OCI-LY7 (cell line): ENCODE measurements at regions not wholly inside any gene's neighbourhood (a gene's known extent, or its start where the extent isn't known, plus 50 kb on each side); places are given as distances from the start of the nearest gene placed in this dataset.

Experiments
- CTCF ChIP-seq: fragments of 200-600 bp; sonication (generic); conservative IDR thresholded peaks from 2 replicates; pipeline ENCODE4 v1.5.1; 2014; ENCODE audit warnings: mild to moderate bottlenecking, antibody characterized with exemption, low read length, moderate library complexity, mixed read lengths
- EZH2phosphoT487 ChIP-seq: fragments of 200-600 bp; sonication (generic); IDR thresholded peaks from 2 replicates; pipeline ENCODE4 v1.6.1; 2018; ENCODE audit warnings: low read depth, borderline replicate concordance, mild to moderate bottlenecking, mixed run types, antibody characterized with exemption, low read length, moderate library complexity, mixed read lengths

- TF ChIP-seq CTCF (no peak), EZH2phosphoT487 (no peak)
These were observed 157.9 kb downstream of the UQCRFS1 start for GRCh38 chr19:29054886-29055675.
